GM19467 (cell line): ENCODE measurements at regions not wholly inside any gene's neighbourhood (a gene's known extent, or its start where the extent isn't known, plus 50 kb on each side); places are given as distances from the start of the nearest gene placed in this dataset.
"Not testable (repeated sequence)": the region's sequence is repeated elsewhere in the genome, so short reads cannot be mapped to it uniquely, and the experiment has no call there.

ENCODE experiments used
- ATAC-seq: cut with Tn5 transposase; IDR thresholded peaks from one replicate; pipeline ENCODE4 v1.9.1; 2021; ENCODE audit warnings: mild to moderate bottlenecking, moderate library complexity; ENCODE audit not compliant: unreplicated experiment

DNA sequence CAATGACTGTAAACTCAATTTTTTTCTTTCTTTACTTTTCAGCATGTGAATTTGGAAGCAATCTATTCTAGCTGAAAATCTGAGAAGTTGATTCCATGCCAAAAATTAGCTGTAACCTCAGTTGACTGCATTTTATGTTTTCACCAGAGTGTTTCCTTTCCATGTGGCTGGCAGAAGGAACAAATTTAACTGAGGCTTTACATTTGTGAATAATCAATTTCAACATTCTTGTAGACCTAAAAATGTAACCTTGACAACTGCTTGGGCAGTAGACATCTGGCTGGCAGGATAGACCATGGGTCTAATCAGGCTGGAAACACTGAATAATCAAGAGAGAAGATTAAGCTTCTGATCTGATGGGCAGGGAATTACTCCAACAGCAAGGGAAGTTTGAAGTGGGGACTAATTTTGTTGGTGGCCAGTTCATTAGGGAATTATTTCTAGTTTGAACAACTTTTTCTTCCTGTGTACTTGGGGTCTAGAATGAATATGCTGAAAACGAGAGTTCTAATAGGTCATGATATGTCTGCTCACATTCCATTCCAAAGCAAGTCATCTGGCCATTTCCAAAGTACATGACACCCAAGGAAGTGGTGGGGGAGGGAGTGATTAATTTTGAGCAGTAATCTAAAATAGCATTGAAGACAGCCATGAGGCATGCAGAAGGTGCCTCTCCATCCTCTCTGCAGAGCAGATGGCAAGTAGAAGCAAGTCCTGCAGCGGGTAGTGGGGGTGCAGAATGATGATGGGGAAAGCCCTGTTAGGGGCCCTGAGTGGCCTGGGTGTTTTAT is 68.2 kb downstream of the ATP23 start:
- no peak for ATAC-seq

DNA sequence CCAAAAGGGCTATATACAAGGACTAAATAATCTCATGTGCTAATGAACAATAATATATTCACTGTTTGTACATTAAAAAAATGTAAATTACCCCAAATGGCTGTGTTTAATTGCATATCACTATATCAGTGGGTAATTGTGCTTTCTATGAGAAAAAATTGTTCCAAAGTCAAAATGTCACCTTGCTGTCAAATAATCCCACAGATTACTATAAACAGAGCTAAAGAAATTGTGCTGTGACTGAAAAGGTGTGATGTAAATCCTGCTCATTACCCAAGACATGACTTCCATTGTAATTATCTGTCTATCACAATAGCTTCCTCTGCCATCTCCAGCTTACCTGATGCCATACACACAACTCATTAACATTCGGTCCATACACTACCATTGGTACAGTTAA is 70.3 kb downstream of the ATP23 start:
- ATAC-seq = no peak

DNA sequence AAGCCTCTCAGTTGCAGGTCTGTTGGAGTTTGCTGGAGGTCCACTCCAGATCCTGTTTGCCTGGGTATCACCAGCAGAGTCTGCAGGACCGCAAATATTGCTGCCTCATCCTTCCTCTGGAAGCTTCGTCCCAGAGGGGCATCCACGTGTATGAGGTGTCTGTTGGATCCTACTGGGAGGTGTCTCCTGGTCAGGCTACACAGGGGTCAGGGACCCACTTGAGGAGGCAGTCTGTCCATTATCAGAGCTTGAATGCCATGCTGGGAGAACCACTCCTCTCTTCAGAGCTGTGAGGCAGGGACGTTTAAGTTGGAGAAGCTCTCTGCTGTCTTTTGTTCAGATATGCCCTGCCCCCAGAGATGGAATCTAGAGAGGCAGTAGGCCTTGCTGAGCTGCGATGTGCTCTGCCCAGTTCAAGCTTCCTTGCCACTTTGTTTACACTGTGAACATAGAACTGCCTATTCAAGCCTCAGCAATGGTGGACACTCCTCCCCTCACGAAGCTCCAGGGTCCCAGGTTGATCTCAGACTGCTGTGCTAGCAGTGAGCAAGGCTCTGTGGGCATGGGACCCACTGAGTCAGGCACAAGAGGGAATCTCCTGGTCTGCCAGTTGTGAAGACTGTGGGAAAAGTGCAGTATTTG is 81.1 kb downstream of the ATP23 start:
- not testable (repeated sequence) for ATAC-seq

DNA sequence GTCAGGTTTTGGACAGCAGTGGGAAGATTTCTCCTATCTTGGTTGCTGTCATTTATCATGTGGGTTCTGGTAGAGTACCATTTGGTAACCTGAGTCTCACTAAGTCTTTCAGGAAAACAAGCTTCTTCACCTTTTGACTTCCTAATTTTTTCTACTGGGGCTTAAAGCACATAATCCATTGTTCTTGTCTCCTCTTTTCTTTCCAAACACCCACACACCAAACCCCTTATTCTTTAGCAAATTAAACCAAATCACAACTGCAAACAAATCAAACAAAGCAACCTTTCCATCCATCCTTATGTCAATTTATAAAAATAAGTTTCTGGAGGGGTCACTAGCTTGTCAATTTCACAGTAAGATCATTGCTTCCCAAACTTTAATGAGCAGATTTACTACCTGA is 84.1 kb downstream of the ATP23 start:
- ATAC-seq = no peak

DNA sequence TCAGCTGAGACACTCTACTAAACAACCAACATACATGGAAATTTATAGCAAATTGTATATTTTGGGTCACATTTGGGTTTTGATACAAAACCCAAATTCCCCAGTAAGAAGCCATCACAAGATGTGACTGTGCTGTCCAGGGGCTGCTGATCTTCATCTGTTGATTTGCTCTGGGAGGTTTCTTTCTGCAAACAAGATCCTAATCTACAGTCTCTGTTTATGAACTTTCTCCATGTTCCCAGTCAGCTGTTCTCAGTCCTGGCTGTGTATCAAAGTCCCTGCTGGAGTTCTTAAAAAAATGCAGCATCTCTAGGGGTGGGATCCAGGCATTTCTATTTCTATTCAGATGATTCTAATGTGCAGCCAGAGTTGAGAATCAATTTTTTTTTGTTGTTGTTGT is 85.1 kb downstream of the ATP23 start:
- no peak for ATAC-seq

DNA sequence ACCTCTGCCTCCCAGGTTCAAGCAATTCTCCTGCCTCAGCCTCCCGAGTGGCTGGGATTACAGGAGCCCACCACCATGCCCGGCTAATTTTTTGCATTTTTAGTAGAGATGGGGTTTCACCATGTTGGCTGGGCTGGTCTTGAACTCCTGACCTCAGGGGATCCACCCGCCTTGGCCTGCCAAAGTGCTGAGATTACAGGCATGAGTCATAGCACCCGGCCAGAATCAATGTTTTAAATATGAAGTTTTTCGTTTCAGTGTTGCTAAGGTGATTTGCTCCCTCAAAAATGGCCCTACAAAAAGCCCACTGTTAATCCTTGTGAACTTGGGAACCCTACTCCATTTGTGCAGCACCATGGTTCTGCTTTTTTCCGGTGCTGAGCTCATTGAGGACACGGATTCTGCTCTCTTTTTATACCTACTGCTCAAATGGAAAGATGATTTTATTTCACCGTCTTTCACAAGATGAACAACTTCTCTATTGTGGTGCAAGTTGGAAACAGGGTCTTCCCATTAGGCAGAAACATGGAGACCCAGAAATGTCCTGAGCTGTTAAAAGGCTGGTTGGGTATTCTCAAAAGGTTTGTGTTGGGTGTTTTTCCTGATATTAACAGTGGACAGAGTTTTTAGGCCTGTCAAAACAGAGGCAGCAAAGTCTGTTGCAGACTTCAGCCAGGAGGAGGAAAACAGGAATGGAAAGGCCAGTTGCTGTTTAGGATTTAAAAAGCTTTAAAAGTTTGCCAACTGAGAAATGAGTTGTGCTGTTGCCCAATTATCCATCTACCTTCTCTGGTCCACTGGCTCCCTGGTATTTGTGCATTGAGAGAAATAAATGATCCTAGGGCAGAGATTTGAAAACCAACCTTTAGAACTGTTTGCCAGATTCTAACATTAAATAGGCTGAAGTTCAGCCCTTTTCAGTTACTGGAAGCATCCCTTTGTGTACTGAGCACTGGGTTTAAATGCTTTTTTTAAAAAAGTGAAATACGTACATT is 85.8 kb downstream of the ATP23 start:
- no peak for ATAC-seq

DNA sequence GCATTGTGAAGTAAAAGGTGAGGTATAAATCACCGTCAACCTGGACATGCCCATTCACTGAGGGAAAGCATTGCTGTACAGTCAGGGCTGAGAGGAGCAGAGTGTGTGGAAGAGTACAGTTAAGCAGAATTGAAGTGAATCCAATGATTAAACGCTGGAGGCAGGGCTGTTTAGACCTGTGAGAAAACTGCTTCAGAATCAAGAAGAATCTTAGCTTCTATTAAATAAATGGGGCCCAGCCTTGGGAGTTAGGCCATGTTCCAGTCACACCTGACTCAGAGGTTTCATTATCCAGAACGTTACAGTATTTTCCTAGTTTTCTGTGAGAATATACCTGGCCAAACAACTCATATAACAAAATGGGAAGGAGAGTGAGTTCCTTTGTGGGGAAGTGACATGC is 86.9 kb downstream of the ATP23 start:
- ATAC-seq = no peak

DNA sequence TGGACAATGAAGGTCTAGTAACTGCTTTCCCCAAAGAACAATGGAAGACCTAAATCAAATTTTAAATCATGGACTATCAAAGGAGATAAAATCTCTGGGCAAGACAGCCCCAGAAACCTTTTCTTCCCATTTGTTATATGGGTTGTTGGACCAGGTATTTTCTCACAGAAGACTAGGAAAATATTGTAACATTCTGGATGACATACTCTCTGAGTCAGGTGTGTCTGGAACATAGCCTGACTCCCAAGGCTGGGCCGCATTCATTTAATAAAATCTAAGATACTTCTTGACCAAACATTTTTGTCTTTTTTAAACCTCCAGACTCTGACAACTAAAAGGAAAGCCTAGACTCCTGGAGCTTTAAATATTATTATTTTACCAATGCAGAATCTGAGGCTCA is 87.9 kb downstream of the ATP23 start:
- ATAC-seq = no peak

DNA sequence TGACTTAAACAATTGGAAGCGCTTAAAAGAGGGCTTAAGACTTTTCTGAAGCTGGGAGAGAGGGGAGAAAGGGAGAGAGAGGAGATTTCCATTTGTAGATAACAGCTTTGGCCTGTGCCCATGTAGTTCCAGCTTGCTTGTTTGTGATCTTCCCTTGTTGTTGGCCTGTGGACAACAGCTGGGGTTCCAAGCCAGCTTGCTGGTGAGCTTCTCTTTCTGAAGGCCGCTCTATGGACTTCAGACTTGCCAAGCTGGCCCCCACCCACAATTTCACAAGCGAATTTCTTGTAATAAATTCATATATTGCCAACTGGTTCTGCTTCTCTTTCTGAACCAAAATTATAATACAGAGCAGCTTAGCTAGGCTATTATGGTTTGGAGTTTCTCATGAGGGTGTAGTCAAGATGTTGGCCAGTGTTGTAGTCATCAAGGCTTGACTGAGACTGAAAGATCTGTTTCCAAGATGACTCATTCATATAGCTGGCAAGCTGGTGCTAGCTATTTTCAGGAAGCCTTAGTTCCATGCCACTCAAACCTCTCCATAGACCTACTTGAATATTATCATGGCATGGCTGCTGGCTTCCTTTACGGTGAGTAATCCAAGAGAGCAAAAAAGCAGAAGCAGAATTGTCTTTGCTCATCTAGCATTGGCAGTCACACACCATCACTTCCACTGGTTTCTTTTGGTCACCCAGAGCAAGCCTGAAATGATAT is 89.4 kb downstream of the ATP23 start:
- no peak for ATAC-seq

DNA sequence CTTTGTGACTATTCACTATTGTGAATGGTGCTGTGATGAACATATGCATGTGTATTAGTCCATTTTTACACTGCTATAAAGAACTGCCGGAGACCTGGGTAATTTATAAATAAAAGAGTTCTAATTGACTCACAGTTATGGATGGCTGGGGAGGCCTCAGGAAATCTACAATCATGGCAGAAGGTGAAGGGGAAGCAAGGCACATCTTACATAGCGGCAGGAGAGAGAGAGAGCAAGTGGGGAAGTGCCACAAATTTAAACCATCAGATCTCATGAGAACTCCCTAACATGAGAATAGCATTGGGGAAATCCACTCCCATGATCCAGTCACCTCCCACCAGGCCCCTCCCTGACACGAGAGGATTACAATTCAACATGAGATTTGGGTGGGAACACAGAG is 90.8 kb downstream of the ATP23 start:
- no peak for ATAC-seq

DNA sequence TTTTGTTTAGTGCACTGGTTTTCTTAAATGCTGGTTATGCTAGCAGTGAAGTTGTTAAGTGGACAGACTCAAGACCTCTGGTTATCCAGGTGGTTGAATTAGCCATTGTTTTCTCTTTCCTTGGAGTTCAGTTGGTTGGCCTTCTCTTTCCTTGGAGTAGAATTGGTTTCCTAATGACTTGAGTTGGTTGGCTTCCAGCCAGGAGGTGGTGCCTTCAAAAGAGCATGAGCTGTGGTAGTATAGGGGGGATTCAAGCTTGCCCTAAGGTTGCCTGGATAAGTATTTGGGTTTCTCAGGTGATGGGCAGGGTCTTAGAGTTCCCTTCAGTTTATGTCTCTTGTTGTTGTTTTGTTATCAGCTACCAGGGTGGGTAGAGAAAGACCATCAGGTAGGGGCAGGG is 92.5 kb downstream of the ATP23 start:
- ATAC-seq = no peak

DNA sequence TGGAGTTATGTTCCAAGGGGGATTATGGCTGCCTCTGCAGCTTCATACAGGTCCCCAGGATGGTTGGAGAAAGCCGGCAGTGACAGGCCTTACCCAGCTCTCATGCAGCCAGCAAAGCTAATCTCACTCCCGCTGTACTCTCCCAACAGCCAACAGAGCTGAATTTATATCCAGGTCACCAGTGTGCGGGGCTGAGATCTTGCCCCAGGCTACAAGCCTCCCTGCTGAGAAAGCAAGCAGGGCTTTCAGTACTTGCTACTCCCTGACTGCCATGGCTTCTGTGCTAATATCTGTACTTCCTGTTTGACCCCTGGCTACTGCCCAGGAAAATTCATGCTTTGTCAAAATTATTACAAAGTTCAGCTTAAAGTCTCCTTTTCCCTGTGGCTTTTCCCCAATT is 92.9 kb downstream of the ATP23 start:
- no peak for ATAC-seq

DNA sequence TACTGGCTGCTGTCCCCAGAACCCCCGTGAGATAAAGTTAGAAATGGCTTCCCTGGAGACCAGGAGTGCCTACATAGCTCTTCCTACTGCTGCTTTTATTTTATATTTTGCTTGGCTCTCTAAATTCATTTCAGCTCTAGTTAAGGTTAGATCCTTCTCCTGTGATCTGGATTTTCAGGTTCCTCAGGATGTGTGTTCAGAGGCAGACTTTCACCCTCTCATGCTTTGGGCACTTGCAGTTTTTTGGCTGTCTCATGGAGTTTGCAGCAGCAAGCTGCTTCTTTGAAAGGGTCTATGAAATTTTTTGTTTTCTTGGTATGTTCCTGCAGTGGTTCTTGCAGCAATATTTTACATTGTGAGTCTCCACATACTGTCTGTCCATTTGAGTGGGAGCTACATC is 93.3 kb downstream of the ATP23 start:
- ATAC-seq = no peak

DNA sequence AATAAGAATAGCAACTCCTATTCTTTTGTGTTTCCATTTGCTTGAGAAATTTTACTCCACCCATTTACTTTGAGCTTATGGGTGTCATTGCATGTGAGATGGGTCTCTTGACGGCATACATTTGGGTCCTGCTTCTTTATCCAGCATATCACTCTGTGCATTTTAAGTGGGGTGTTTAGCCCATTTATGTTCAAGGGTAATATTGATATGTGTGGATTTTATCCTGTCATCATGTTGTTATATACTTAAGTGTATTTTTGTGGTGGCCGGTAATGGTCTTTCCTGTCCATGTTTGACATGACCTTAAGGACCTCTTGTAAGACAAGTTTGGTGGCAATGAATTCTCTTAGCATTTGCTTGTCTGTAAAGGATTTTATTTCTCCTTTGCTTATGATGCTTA is 100.1 kb downstream of the ATP23 start:
- no peak for ATAC-seq

DNA sequence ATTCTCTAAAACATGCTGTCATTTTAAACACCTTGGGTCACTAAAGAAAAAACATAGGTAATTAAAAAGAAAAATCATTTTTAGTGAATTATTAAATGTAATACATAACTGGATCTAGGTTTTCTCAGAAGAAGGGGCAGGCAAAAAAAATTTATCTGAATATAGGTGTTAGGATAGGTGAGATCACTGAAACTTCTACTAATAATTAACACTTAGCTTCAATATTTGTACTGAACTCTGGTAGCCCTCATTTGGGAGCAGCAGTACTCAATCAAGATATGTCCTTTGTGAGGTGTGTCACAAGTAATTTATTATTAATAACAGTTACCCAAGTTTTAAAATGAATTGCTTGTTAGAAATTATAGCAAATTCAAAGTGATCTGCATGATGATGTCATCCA is 103.6 kb downstream of the ATP23 start:
- ATAC-seq = no peak

DNA sequence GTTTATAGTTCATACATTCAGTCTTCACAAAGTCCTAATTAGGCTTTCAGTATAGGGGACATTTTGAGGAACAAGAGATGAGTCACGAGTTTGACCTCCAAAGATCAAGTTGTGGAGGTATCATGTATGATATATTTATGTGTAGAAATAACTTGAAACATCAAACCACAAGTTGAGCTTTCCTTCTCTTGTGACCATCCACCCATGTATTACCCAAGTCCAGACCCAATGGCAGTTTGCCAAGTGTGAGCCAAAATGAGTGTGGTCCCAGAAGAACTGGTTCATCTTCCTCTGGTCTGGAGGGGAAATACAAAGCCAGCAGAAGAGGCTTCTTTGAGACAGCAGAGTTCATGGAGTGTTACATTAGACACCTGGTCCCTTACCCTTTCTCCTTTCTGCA is 104.9 kb downstream of the ATP23 start:
- ATAC-seq = no peak

DNA sequence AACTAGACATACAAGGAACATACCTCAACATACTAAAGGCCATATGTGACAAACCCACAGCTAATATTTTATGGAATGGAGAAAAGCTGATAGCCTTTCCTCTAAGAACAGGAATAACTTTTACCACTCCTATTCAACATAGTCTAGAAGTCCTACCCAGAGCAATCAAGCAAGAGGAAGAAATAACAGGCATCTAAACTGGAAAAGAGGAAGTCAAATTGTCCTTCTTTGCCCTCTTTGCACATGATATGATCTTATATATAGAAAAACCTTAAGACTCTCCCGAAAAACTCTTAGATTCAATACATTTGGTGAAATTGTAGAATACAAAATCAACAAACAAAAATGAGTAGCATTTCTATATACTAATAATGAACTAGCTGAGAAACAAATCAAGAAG is 110.0 kb downstream of the ATP23 start:
- no peak for ATAC-seq

DNA sequence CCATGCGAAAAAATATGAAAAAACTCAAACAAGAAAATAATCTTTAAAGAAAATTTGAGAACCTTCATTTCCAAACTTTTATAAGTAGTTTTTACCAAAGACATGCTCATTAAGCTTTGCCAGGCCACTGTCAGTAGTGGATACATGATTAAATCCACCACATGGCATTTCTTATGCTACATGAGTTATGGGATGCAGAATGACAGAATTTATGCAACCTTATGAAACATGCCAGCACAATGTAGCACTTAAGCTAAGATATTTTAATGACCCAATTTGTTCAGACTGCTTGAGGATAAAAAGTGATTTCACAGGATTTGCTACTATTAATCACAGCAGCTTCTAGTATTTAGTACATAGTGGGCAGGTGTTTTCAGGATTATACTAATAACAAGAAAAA is 123.3 kb downstream of the ATP23 start:
- ATAC-seq = no peak

DNA sequence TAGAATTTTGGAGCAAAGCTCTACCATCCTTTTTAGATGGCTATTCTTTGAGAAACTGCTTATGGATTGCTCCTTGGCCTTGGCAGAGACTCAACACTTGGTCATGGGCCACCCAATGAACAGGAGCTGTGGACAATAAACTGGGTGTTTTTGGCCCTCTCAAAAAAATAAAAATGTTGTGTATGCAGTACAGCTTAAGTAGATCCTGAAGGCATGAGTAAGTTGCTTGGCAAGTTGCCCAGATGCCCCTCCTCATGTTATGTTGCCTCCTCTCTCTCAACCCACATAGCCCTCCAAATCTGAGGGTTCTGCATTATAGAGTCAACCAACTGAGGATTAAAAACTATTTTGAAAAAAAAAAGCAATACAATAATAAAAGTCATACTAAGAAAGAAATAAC is 124.9 kb downstream of the ATP23 start:
- no peak for ATAC-seq

DNA sequence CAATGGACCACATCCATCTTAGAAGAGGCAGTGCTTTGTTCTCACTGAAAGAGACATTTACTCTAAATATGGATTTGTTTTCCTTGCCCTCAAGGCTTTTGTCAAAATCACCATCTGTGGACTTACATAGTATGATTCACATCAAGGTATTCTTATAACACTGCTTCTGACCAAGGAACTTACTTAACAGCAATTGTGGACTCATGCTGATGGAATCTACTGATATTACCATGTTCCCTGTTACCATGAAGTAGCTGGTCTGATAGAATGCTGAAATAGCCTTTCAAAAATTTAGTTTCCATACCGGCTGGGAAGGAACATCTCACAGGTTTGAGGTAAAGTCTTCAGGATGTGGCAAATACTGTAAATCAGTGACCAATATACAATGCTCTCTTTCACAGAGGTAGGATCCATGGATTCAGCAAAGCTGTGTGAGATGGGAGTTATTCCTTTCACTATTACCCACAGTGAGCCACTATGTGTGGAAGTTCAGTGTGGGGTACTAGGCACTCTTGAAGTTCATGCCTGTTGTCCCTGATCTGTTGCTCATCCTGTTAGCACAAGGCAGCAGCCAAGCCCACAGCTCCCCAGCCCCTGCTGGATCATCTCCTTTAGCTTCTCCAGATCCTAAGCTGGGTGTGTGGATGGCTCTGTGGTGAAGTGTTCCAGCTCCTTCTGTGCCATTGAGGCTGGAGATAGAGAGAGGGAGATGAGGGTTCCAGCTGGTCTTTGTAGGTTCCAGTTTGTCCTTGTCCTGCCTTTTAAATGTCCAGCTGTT is 126.4 kb downstream of the ATP23 start:
- ATAC-seq = no peak
